ENCODE measurements at regions not wholly inside any gene's neighbourhood (a gene's known extent, or its start where the extent isn't known, plus 50 kb on each side); places are given as distances from the start of the nearest gene placed in this dataset.

DNA sequence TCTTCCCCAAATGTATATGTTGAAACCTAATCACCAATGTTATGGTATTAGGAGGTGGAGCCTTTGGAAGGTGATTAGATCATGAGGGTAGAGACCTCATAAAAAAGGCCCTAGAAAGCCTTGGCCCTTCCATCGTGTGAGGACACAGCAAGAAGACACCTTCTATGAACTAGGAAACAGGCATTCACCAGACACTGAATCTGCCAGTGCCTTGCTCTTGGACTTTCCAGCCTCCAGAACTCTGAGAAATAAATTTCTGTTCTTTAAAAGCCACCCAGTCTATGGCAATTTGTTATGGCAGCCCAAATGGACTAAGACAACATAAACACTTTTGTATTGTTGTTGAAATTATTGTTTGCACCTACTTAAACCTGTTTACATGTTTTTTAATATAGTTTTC, 221.8 kb upstream of the RPS6KA3 start:
- DNase-seq = no peak
- Histone ChIP-seq H3K27ac (no peak overlapping the region), H3K4me1 (no peaks in the 10 kb centered on the region), H3K27me3 (no peaks in the 10 kb centered on the region), H3K36me3 (ENCODE audit: low read depth, missing control alignments) (no peaks in the 10 kb centered on the region), H3K4me3 (no peak overlapping the region), H3K9me3 (no peaks in the 10 kb centered on the region)
- WGBS, 2 donors = 86% methylated on average over 1 of the region's 1 CpG; no CpG with 5 or more reads in 1 of the 2 donors
- intact Hi-C loops (cut with DNase I; ENCODE audit: low total_unique reads) = no loop called here
- TF ChIP-seq, protein P1, sequence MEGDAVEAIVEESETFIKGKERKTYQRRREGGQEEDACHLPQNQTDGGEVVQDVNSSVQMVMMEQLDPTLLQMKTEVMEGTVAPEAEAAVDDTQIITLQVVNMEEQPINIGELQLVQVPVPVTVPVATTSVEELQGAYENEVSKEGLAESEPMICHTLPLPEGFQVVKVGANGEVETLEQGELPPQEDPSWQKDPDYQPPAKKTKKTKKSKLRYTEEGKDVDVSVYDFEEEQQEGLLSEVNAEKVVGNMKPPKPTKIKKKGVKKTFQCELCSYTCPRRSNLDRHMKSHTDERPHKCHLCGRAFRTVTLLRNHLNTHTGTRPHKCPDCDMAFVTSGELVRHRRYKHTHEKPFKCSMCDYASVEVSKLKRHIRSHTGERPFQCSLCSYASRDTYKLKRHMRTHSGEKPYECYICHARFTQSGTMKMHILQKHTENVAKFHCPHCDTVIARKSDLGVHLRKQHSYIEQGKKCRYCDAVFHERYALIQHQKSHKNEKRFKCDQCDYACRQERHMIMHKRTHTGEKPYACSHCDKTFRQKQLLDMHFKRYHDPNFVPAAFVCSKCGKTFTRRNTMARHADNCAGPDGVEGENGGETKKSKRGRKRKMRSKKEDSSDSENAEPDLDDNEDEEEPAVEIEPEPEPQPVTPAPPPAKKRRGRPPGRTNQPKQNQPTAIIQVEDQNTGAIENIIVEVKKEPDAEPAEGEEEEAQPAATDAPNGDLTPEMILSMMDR (IDR thresholded peaks at IDR 0.05) = no peak
- no peak for TF ChIP-seq POLR2A (IDR thresholded peaks at IDR 0.05)

DNA sequence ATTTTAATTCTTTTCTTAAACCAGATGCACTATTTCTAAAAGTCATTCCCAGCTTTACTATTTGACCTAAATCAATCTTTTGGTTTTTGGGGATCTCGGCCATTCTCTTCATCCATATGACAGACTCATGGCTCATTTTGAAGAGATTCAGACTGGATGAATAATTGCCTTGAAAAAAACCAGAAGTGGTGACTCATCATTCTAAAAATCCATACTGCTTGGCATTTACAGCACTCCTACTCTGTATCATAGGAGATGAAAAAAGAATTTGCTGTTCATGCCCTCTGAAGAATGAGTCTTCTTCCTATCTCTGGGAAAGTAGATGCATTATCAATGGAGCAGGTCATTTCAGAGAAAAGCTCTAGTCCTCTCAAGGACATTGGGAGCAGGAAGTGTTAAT, 220.5 kb upstream of the RPS6KA3 start:
- intact Hi-C loops (cut with DNase I; ENCODE audit: low total_unique reads) = no loop called here
- Histone ChIP-seq H3K27ac (no peak overlapping the region), H3K36me3 (ENCODE audit: low read depth, missing control alignments) (no peaks in the 10 kb centered on the region), H3K4me1 (no peaks in the 10 kb centered on the region), H3K4me3 (no peak overlapping the region), H3K27me3 (no peaks in the 10 kb centered on the region), H3K9me3 (no peaks in the 10 kb centered on the region)
- no peak for DNase-seq
- 73 to 90% methylated on average over 1 of the region's 1 CpG for WGBS, 2 donors
- TF ChIP-seq, protein P1 (IDR thresholded peaks at IDR 0.05) = no peak
- TF ChIP-seq POLR2A (IDR thresholded peaks at IDR 0.05) = no peak

DNA sequence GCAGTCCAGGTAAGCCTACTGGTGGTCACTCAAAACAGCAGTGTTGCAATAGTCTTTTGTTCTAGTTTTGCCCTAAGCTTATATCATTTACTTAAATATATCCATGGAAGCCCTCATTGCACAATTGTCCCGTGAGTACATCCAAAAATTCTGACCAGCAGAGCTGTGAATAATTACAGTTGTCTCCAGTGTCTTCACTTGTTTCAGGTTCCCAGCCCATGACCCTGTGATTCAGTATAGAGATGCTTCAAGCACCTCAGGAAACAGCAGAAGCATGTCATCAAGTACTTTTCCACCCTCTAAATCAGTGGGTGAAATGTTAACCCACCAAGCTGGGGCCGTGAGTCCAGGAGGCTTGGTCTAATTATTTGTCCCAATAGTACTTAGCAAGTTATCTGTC, 214.9 kb upstream of the RPS6KA3 start:
- no peak overlapping the region for H3K27ac ChIP-seq
- WGBS, 2 donors = 83 to 85% methylated on average over 2 of the region's 2 CpGs
- H3K9me3 ChIP-seq = no peaks in the 10 kb centered on the region
- no peaks in the 10 kb centered on the region for H3K4me1 ChIP-seq
- no peak for DNase-seq
- H3K27me3 ChIP-seq = no peaks in the 10 kb centered on the region
- intact Hi-C loops (cut with DNase I; ENCODE audit: low total_unique reads) = no loop called here
- TF ChIP-seq, protein P1 (IDR thresholded peaks at IDR 0.05) = no peak
- TF ChIP-seq POLR2A (IDR thresholded peaks at IDR 0.05) = no peak
- no peaks in the 10 kb centered on the region for H3K36me3 ChIP-seq (ENCODE audit: low read depth, missing control alignments)
- H3K4me3 ChIP-seq = no peak overlapping the region

DNA sequence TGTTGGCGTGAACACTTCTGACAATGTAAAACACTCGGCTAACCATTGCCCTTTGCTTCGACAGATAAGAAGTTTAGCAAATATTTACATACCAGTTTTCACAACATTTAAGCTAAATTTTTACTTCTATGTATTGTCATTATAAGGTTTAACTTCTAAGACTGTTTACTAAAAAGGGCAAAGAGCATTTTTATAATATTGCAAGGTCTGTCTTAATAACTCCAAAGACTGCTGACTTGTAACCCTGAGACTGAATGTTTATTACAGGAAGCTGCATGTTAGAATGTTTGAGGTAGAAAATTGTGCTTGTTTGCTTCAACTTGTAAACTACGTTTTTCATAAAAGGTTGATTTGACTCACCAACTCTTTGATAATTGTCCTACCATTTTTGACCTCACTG, 213.2 kb upstream of the RPS6KA3 start:
- no peaks in the 10 kb centered on the region for H3K36me3 ChIP-seq (ENCODE audit: low read depth, missing control alignments)
- WGBS, 2 donors = 74 to 84% methylated on average over 4 of the region's 4 CpGs
- TF ChIP-seq, protein P1 (IDR thresholded peaks at IDR 0.05) = no peak
- no peak for TF ChIP-seq POLR2A (IDR thresholded peaks at IDR 0.05)
- H3K4me1 ChIP-seq = no peaks in the 10 kb centered on the region
- H3K27me3 ChIP-seq = no peaks in the 10 kb centered on the region
- H3K4me3 ChIP-seq = no peak overlapping the region
- DNase-seq = no peak
- no peak overlapping the region for H3K27ac ChIP-seq
- intact Hi-C loops (cut with DNase I; ENCODE audit: low total_unique reads) = no loop called here
- H3K9me3 ChIP-seq = no peaks in the 10 kb centered on the region

DNA sequence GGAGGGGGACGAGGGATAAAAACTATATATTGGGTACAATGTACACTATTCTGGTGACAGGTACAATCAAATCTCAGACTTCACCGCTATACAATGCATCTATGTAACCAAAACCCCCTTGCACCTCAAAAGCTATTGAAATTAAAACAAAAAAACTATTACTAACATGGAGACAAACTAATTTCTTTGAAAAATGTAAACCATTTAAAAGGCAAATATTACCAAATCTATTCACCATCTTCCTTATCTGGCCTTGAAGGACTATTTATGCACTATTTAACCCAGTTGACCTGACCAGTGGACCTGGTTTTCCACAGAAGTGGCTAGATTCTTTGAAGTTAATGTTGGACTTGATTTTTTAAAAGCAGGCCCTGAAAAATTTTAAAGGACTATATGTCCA, 212.3 kb upstream of the RPS6KA3 start:
- intact Hi-C loops (cut with DNase I; ENCODE audit: low total_unique reads) = no loop called here
- Histone ChIP-seq H3K36me3 (ENCODE audit: low read depth, missing control alignments) (no peaks in the 10 kb centered on the region), H3K4me1 (no peaks in the 10 kb centered on the region), H3K9me3 (no peaks in the 10 kb centered on the region), H3K27ac (no peak overlapping the region), H3K27me3 (no peaks in the 10 kb centered on the region), H3K4me3 (no peak overlapping the region)
- no peak for DNase-seq
- 96 to 97% methylated on average over 2 of the region's 2 CpGs for WGBS, 2 donors
- TF ChIP-seq POLR2A (IDR thresholded peaks at IDR 0.05) = no peak
- TF ChIP-seq, protein P1 (IDR thresholded peaks at IDR 0.05) = no peak
